LNCAP (cell line): ENCODE measurements at regions not wholly inside any gene's neighbourhood (a gene's known extent, or its start where the extent isn't known, plus 50 kb on each side); places are given as distances from the start of the nearest gene placed in this dataset.

Source experiments
- CTCF ChIP-seq: fragments of 450-650 bp; IDR thresholded peaks from 2 replicates; pipeline ENCODE4 v1.5.1; 2017; ENCODE audit warnings: mild to moderate bottlenecking

- no peak for TF ChIP-seq CTCF
Observed at GRCh38 chr2:5111581-5111980, 580.6 kb upstream of the SOX11 start.

- TF ChIP-seq CTCF: no peak
Observed at GRCh38 chr2:5119046-5119445, 573.1 kb upstream of the SOX11 start.

- no peak for TF ChIP-seq CTCF
Observed at GRCh38 chr2:5121121-5121520, 571.1 kb upstream of the SOX11 start.

GRCh38 chr2:5121642-5122041, 570.5 kb upstream of the SOX11 start:
- TF ChIP-seq CTCF: no peak

GRCh38 chr2:5123582-5124196, 568.5 kb upstream of the SOX11 start:
- no peak for TF ChIP-seq CTCF

GRCh38 chr2:5125017-5125730, 567.0 kb upstream of the SOX11 start:
- TF ChIP-seq CTCF: no peak

- no peak for TF ChIP-seq CTCF
Observed at GRCh38 chr2:5132281-5132680, 559.9 kb upstream of the SOX11 start.
